Body of pancreas (tissue), 4 donors: ENCODE measurements at regions not wholly inside any gene's neighbourhood (a gene's known extent, or its start where the extent isn't known, plus 50 kb on each side); places are given as distances from the start of the nearest gene placed in this dataset.
A peak's percentile ranks its signal among the peaks of the same experiment; 100 is the strongest.

Experiments
- ATAC-seq: fragments of 150-250 bp; one replicate; pipeline ENCODE4 v1.9.1; 2016
- DNase-seq, 4 donors: peaks; one replicate each; pipeline ENCODE4 v3.0.0-alpha.2; 2019
- H3K27ac ChIP-seq, 4 donors: fragments of 200-600 bp; sonication (generic); 1 replicate in 3 of 4; 2 replicates in 1 of 4; pipeline versions ENCODE4 v1.5.1 to v1.6.1; 2016 to 2019; ENCODE audit warnings: mild to moderate bottlenecking in 1 of 4, mixed read lengths in 1 of 4, moderate library complexity in 1 of 4
- H3K27me3 ChIP-seq, 2 donors: fragments of 200-600 bp; sonication (generic); one replicate each; pipeline ENCODE4 v1.6.0; 2016; ENCODE audit warnings: mild to moderate bottlenecking in 1 of 2
- H3K36me3 ChIP-seq, 2 donors: fragments of 200-600 bp; sonication (generic); replicated peaks in 1 of 2; 2 replicates each; pipeline ENCODE4 v1.5.1; 2016; ENCODE audit warnings: low read depth in 2 of 2; ENCODE audit not compliant: insufficient read depth in 1 of 2
- H3K4me1 ChIP-seq: fragments of 200-600 bp; sonication (generic); one replicate; pipeline ENCODE4 v1.6.0; 2016
- H3K4me3 ChIP-seq, 2 donors: fragments of 200-600 bp; sonication (generic); 1 replicate in 1 of 2; 2 replicates in 1 of 2; pipeline ENCODE4 v1.5.1; 2016 to 2019
- H3K9me3 ChIP-seq, 3 donors: fragments of 200-600 bp; sonication (generic); 1 replicate in 2 of 3; 2 replicates in 1 of 3; pipeline ENCODE4 v1.5.1; 2016
- POLR2A ChIP-seq, 3 donors: fragments of 450-650 bp; IDR thresholded peaks; one replicate each; pipeline ENCODE4 v1.6.1; 2016; ENCODE audit warnings: antibody characterized with exemption in 3 of 3, mild to moderate bottlenecking in 2 of 3
- WGBS, 2 donors: methylation state at CpG; one replicate each; pipeline ENCODE4 v1.1.5; 2017; 5-methylcytosine and 5-hydroxymethylcytosine counted together
- intact Hi-C: fragments of 100-400 bp; cut with DNase I; formaldehyde crosslinking; loops from one replicate; pipeline ENCODE4 v1.15.1; 2023
- TF ChIP-seq, protein P1 (sequence below), 7 experiments: fragments of 450-650 bp in 4 of 7; fragments of 200-600 bp in 3 of 7; sonication (generic) in 3 of 7; IDR thresholded peaks; one replicate each; pipeline ENCODE4 v1.5.1; 2016 to 2019; ENCODE audit warnings: antibody characterized with exemption in 7 of 7

GRCh38 chr11:110960167-110960566 is 247.9 kb upstream of the ARHGAP20 start:
- Histone ChIP-seq H3K36me3 (no peaks in the 10 kb centered on the region), H3K9me3 (no peaks in the 10 kb centered on the region), H3K27ac (no peak overlapping the region), H3K27me3 (no peaks in the 10 kb centered on the region), H3K4me3 (no peak overlapping the region), H3K4me1 (no peaks in the 10 kb centered on the region)
- TF ChIP-seq, protein P1, sequence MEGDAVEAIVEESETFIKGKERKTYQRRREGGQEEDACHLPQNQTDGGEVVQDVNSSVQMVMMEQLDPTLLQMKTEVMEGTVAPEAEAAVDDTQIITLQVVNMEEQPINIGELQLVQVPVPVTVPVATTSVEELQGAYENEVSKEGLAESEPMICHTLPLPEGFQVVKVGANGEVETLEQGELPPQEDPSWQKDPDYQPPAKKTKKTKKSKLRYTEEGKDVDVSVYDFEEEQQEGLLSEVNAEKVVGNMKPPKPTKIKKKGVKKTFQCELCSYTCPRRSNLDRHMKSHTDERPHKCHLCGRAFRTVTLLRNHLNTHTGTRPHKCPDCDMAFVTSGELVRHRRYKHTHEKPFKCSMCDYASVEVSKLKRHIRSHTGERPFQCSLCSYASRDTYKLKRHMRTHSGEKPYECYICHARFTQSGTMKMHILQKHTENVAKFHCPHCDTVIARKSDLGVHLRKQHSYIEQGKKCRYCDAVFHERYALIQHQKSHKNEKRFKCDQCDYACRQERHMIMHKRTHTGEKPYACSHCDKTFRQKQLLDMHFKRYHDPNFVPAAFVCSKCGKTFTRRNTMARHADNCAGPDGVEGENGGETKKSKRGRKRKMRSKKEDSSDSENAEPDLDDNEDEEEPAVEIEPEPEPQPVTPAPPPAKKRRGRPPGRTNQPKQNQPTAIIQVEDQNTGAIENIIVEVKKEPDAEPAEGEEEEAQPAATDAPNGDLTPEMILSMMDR (IDR thresholded peaks at IDR 0.05): no peak
- TF ChIP-seq POLR2A (IDR thresholded peaks at IDR 0.05): no peak
- intact Hi-C loops: no loop called here
- ATAC-seq (no peak), DNase-seq (no peak)
- 49 to 57% methylated on average over 3 of the region's 3 CpGs for WGBS, 2 donors

- 74 to 83% methylated on average over 4 of the region's 4 CpGs for WGBS, 2 donors
- intact Hi-C loops: no loop called here
- no peaks in the 10 kb centered on the region for H3K4me1 ChIP-seq
- H3K9me3 ChIP-seq: no peaks in the 10 kb centered on the region
- H3K27me3 ChIP-seq: no peaks in the 10 kb centered on the region
- H3K36me3 ChIP-seq: no peaks in the 10 kb centered on the region
- TF ChIP-seq, protein P1 (IDR thresholded peaks at IDR 0.05): no peak
- TF ChIP-seq POLR2A (IDR thresholded peaks at IDR 0.05): no peak
- no peak overlapping the region for H3K4me3 ChIP-seq
- no peak for DNase-seq
- no peak overlapping the region for H3K27ac ChIP-seq
- ATAC-seq: no peak
Observed at GRCh38 chr11:110958216-110958615, 246.0 kb upstream of the ARHGAP20 start.

DNA sequence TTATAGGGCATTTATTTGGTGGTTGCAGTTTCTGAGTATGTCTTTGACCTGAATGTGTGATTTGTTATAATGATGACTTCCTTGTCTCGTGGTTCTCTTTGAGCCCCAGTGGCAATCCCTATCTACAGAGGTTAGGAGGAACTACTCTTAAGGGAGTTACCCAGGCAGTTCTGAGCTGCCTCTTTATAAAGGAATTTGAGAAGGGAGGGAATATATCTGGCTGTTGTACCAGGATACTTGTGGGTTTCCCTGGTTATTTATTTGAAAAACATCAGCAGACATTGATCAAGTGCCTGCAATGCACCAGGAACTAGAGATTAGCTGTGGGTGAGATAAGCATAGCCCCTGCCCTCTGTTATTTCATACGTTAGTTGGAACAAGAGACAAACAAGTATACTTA is 243.5 kb upstream of the ARHGAP20 start:
- TF ChIP-seq, protein P1 (IDR thresholded peaks at IDR 0.05): no peak
- no peak for TF ChIP-seq POLR2A (IDR thresholded peaks at IDR 0.05)
- no peaks in the 10 kb centered on the region for H3K27me3 ChIP-seq
- no peaks in the 10 kb centered on the region for H3K36me3 ChIP-seq
- WGBS, 2 donors: 30 to 55% methylated on average over 2 of the region's 2 CpGs
- ATAC-seq (peak; percentile 78), DNase-seq (no peak)
- no peak overlapping the region for H3K4me3 ChIP-seq
- H3K4me1 ChIP-seq: peaks cover 11% of the 10 kb centered on the region
- intact Hi-C loops: no loop called here
- H3K9me3 ChIP-seq: no peaks in the 10 kb centered on the region
- H3K27ac ChIP-seq: peak overlapping the region in 1 of 4 donors; percentile 42

- WGBS, 2 donors: 71 to 79% methylated on average over 4 of the region's 4 CpGs
Observed at GRCh38 chr11:110951950-110952503, 239.8 kb upstream of the ARHGAP20 start.

More at GRCh38 chr11:110951950-110952503, 239.8 kb upstream of the ARHGAP20 start:
- ATAC-seq (no peak), DNase-seq (no peak)
- Histone ChIP-seq H3K9me3 (no peaks in the 10 kb centered on the region), H3K27ac (no peak overlapping the region), H3K4me3 (no peak overlapping the region), H3K27me3 (no peaks in the 10 kb centered on the region), H3K36me3 (no peaks in the 10 kb centered on the region), H3K4me1 (peaks cover 11% of the 10 kb centered on the region)
- TF ChIP-seq POLR2A (IDR thresholded peaks at IDR 0.05): no peak
- TF ChIP-seq, protein P1 (IDR thresholded peaks at IDR 0.05): no peak
- intact Hi-C loops: no loop called here
